Uterus (tissue), 3 donors: ENCODE measurements at regions not wholly inside any gene's neighbourhood (a gene's known extent, or its start where the extent isn't known, plus 50 kb on each side); places are given as distances from the start of the nearest gene placed in this dataset.

Experiments used
- DNase-seq, 2 donors: peaks; one replicate each; pipeline ENCODE4 v3.0.0-alpha.2; 2019 to 2020
- H3K27ac ChIP-seq, 2 donors: fragments of 200-600 bp; sonication (generic); 1 replicate in 1 of 2; 2 replicates in 1 of 2; pipeline ENCODE4 v1.5.1; 2016 to 2018
- H3K27me3 ChIP-seq, 2 donors: fragments of 200-600 bp; sonication (generic); one replicate each; pipeline ENCODE4 v1.5.1; 2018 to 2019; ENCODE audit warnings: control low read depth in 1 of 2
- H3K36me3 ChIP-seq, 2 donors: fragments of 200-600 bp; sonication (generic); one replicate each; pipeline ENCODE4 v1.5.1; 2019; ENCODE audit warnings: control low read depth in 1 of 2
- H3K4me1 ChIP-seq, 2 donors: fragments of 200-600 bp; sonication (generic); one replicate each; pipeline ENCODE4 v1.5.1; 2018 to 2019; ENCODE audit warnings: control low read depth in 1 of 2
- H3K4me3 ChIP-seq, 2 donors: fragments of 200-600 bp; sonication (generic); 1 replicate in 1 of 2; 2 replicates in 1 of 2; pipeline ENCODE4 v1.5.1; 2018 to 2019; ENCODE audit warnings: mild to moderate bottlenecking in 1 of 2
- H3K9me3 ChIP-seq, 2 donors: fragments of 200-600 bp; sonication (generic); one replicate each; pipeline ENCODE4 v1.5.1; 2019; ENCODE audit warnings: control low read depth in 1 of 2
- POLR2A ChIP-seq, 2 donors: fragments of 450-650 bp; IDR thresholded peaks; one replicate each; pipeline ENCODE4 v1.6.1; 2016; ENCODE audit warnings: antibody characterized with exemption in 2 of 2, mild to moderate bottlenecking in 1 of 2, moderate library complexity in 1 of 2
- intact Hi-C: fragments of 100-400 bp; cut with DNase I; formaldehyde crosslinking; loops from one replicate; pipeline ENCODE4 v1.15.1; 2023; ENCODE audit warnings: low total_unique reads
- TF ChIP-seq, protein P1 (sequence below), 4 experiments: fragments of 200-600 bp in 2 of 4; fragments of 450-650 bp in 2 of 4; sonication (generic) in 2 of 4; IDR thresholded peaks; one replicate each; pipeline ENCODE4 v1.5.1; 2016 to 2019; ENCODE audit warnings: antibody characterized with exemption in 4 of 4, mild to moderate bottlenecking in 2 of 4, moderate library complexity in 1 of 4
- donor health status: DM: yes; HTN: yes; CAD: no.

DNA sequence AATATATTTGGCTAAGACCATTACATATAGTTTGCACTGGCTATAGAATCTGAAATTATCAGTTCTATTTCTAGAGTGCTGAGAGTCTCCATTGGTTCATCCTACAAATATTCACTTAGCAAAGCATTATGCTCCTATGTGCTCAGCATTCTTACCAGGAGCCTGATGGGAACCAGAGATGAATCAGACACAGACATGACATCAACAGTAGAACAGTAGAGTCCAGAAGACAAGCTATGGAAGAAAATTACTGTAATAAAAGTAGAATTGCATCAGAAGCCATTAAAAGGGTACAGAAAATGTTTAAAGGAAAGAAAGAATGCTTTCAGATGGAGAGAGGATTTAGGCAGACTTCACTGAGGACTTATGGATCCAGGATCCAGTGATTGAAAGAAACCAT, 271.7 kb upstream of the SNX7 start:
- no peaks in the 10 kb centered on the region for H3K9me3 ChIP-seq
- no peaks in the 10 kb centered on the region for H3K27me3 ChIP-seq
- intact Hi-C loops, result no loop called here
- H3K4me3 ChIP-seq, result no peak overlapping the region
- no peak overlapping the region for H3K27ac ChIP-seq
- H3K36me3 ChIP-seq, result no peaks in the 10 kb centered on the region
- no peak for DNase-seq
- H3K4me1 ChIP-seq, result no peaks in the 10 kb centered on the region
- TF ChIP-seq, protein P1, sequence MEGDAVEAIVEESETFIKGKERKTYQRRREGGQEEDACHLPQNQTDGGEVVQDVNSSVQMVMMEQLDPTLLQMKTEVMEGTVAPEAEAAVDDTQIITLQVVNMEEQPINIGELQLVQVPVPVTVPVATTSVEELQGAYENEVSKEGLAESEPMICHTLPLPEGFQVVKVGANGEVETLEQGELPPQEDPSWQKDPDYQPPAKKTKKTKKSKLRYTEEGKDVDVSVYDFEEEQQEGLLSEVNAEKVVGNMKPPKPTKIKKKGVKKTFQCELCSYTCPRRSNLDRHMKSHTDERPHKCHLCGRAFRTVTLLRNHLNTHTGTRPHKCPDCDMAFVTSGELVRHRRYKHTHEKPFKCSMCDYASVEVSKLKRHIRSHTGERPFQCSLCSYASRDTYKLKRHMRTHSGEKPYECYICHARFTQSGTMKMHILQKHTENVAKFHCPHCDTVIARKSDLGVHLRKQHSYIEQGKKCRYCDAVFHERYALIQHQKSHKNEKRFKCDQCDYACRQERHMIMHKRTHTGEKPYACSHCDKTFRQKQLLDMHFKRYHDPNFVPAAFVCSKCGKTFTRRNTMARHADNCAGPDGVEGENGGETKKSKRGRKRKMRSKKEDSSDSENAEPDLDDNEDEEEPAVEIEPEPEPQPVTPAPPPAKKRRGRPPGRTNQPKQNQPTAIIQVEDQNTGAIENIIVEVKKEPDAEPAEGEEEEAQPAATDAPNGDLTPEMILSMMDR (IDR thresholded peaks at IDR 0.05), result no peak

DNA sequence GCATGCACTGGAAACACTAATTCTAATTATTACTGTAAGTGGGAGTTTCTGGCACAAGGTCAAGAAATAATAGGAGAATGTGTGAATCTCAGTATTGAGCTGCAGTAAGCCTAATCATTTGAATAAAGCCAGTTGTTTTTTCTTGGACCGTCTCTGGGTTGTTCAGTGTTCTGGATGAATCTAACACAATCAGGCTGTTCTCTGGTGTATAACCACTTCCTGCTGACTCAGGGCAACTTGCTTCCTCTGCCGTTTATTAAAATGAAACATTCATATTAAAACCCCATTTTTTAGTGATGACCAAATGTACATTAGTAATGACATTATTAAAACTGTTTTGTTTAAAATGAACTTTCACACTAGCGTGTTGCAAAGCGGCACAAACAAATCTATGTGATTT, 273.1 kb upstream of the SNX7 start:
- Histone ChIP-seq H3K4me1 (no peaks in the 10 kb centered on the region), H3K27me3 (no peaks in the 10 kb centered on the region), H3K27ac (no peak overlapping the region), H3K9me3 (no peaks in the 10 kb centered on the region), H3K36me3 (no peaks in the 10 kb centered on the region), H3K4me3 (no peak overlapping the region)
- intact Hi-C loops, result no loop called here
- no peak for DNase-seq
- TF ChIP-seq, protein P1 (IDR thresholded peaks at IDR 0.05), result no peak
- TF ChIP-seq POLR2A (IDR thresholded peaks at IDR 0.05), result no peak

DNA sequence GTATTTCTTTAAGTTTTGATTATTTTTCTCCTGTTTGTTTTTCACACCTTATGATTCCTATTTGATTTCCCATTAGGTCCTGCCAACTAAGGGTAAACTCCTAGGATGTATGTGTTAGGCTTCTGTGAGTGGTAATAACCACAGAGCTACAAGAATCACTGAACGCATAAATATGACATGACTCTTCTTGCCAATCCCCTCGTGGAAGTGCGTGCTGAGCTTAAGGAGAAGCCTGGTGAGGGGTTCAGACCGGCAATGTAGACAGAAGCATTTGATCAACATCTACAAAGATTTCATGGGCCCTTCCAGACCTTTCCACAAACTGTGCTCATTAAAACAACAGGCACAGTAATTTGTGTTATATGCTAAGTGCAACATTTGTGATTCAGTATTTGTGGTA, 273.8 kb upstream of the SNX7 start:
- intact Hi-C loops, result no loop called here
- H3K4me3 ChIP-seq, result no peak overlapping the region
- DNase-seq, result no peak
- H3K36me3 ChIP-seq, result no peaks in the 10 kb centered on the region
- H3K4me1 ChIP-seq, result no peaks in the 10 kb centered on the region
- TF ChIP-seq, protein P1 (IDR thresholded peaks at IDR 0.05), result no peak
- no peak for TF ChIP-seq POLR2A (IDR thresholded peaks at IDR 0.05)
- no peak overlapping the region for H3K27ac ChIP-seq
- H3K9me3 ChIP-seq, result no peaks in the 10 kb centered on the region
- no peaks in the 10 kb centered on the region for H3K27me3 ChIP-seq

DNA sequence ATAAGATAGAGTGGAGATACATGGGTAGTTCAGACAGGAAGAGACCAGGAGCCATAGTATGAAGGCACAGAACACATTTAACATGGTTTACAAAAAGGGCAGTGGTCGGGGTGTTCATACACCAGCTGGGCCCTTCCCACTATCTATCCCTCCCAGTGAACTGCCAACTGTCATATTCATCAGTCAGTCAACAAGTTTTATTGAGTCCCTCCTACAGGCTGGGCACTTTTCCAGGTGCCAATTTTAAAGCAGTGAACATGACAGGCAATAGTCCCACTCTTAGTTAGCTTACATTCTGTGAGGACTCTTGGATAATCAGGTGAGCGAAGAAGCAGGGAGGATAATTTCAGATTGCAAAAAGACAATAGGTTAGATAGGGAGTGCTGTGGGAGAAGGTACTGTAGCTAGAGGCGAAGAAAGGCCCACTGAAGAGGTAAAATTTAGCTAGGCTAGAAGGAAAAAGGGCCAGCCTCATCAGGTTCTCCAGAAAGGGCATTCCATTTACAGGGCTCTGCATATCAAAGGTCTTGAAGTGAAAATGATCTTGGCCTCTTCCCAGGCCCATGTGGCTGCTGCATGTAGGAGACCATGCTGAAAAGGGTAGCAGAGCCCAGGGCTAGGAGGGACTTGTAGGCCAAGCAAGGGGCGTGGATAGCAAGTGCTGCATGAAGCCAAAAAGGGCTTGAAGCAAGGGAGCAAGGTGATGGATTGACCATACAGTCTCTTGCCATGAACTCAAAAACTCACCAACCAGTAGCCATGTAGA, 274.7 kb upstream of the SNX7 start:
- Histone ChIP-seq H3K36me3 (no peaks in the 10 kb centered on the region), H3K4me1 (no peaks in the 10 kb centered on the region), H3K27ac (no peak overlapping the region), H3K27me3 (no peaks in the 10 kb centered on the region), H3K9me3 (no peaks in the 10 kb centered on the region), H3K4me3 (no peak overlapping the region)
- intact Hi-C loops, result no loop called here
- no peak for DNase-seq
- no peak for TF ChIP-seq POLR2A (IDR thresholded peaks at IDR 0.05)
- TF ChIP-seq, protein P1 (IDR thresholded peaks at IDR 0.05), result no peak

DNA sequence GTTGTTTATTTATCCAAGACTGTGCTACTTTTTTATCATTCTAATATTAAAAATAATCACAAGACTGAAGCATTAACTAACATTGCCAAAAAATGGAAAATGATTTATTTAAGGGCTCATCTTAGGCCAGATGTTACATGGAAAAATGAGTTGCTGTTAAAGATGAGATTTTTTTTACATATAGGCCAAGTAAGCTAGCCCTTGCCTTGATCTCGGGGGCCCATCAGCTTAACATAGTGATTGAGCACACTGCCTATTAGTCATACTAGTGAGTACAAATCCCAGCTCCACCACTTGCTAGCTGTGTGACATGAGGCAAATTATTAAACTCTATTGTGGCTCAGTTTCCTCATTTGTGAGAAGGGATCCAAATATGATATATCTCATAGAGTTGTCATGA, 275.9 kb upstream of the SNX7 start:
- TF ChIP-seq, protein P1 (IDR thresholded peaks at IDR 0.05), result no peak
- TF ChIP-seq POLR2A (IDR thresholded peaks at IDR 0.05), result no peak
- intact Hi-C loops, result no loop called here
- no peaks in the 10 kb centered on the region for H3K9me3 ChIP-seq

More for the DNA sequence above, 275.9 kb upstream of the SNX7 start:
- Histone ChIP-seq H3K27me3 (no peaks in the 10 kb centered on the region), H3K4me1 (no peaks in the 10 kb centered on the region), H3K4me3 (no peak overlapping the region), H3K36me3 (no peaks in the 10 kb centered on the region), H3K27ac (no peak overlapping the region)
- DNase-seq, result no peak
